ENCODE measurements at regions not wholly inside any gene's neighbourhood (a gene's known extent, or its start where the extent isn't known, plus 50 kb on each side); places are given as distances from the start of the nearest gene placed in this dataset.

- TF ChIP-seq CTCF (IDR thresholded peaks at IDR 0.05) (no peak), EZH2 (IDR thresholded peaks at IDR 0.05) (no peak), EZH2phosphoT487 (IDR thresholded peaks at IDR 0.05) (no peak)
Observed at GRCh38 chr7:38057829-38058228, 120.2 kb upstream of the STARD3NL start.

All from neural progenitor cell (in vitro differentiated cells).